HEK293 (cell line): ENCODE measurements at regions not wholly inside any gene's neighbourhood (a gene's known extent, or its start where the extent isn't known, plus 50 kb on each side); places are given as distances from the start of the nearest gene placed in this dataset.

Experiments used
- CTCF ChIA-PET: fragments of 350-600 bp; formaldehyde crosslinking; extraction: SDS; loops from one replicate; lab custom pipeline; 2021; ENCODE audit warnings: antibody characterized with exemption; lab: Yijun Ruan, JAX
- POLR2A ChIA-PET: fragments of 300-600 bp; formaldehyde crosslinking; extraction: SDS; loops from one replicate; lab custom pipeline; 2020; ENCODE audit warnings: antibody characterized with exemption, inconsistent platforms; lab: Yijun Ruan, JAX
- H3K27ac ChIP-seq: fragments of 200-500 bp; sonication (Bioruptor generic); 2 replicates; pipeline ENCODE4 v1.5.1; 2014; ENCODE audit warnings: low read depth, low read length, control low read depth, inconsistent platforms; ENCODE audit errors: extremely low read depth
- H3K36me3 ChIP-seq, 2 experiments: fragments of 200-500 bp in 1 of 2; sonication (Bioruptor generic) in 1 of 2; 1 replicate in 1 of 2; 2 replicates in 1 of 2; pipeline ENCODE4 v1.5.1; 2014 to 2017; ENCODE audit warnings: inconsistent platforms in 2 of 2, low read length in 2 of 2; ENCODE audit not compliant: control insufficient read depth in 2 of 2, insufficient read depth in 1 of 2
- H3K4me1 ChIP-seq: fragments of 200-500 bp; sonication (Bioruptor generic); 2 replicates; pipeline ENCODE4 v1.5.1; 2014; ENCODE audit warnings: mild to moderate bottlenecking, low read length, inconsistent platforms; ENCODE audit not compliant: control insufficient read depth, insufficient read depth
- H3K4me3 ChIP-seq: 2 replicates; pipeline ENCODE4 v1.5.1; 2011; ENCODE audit warnings: low read depth, mild to moderate bottlenecking, control low read depth, low read length, moderate library complexity
- H3K9me3 ChIP-seq: fragments of 200-500 bp; sonication (Bioruptor generic); 2 replicates; pipeline ENCODE4 v1.5.1; 2014; ENCODE audit warnings: low read depth, low read length, inconsistent platforms; ENCODE audit not compliant: control insufficient read depth, insufficient read depth
- KLF10 ChIP-seq: fragments of 450-650 bp; IDR thresholded peaks from 2 replicates; pipeline ENCODE4 v1.5.1; 2018; ENCODE audit warnings: missing biosample characterization, mild to moderate bottlenecking, missing genetic modification characterization
- SCRT2 ChIP-seq: fragments of 450-650 bp; formaldehyde crosslinking; IDR thresholded peaks from 2 replicates; pipeline ENCODE4 v1.5.1; 2016; ENCODE audit warnings: missing biosample characterization, missing genetic modification characterization
- SP2 ChIP-seq: fragments of 450-650 bp; formaldehyde crosslinking; IDR thresholded peaks from 2 replicates; pipeline ENCODE4 v1.5.1; 2016; ENCODE audit warnings: missing biosample characterization, missing genetic modification characterization
- YY2 ChIP-seq: fragments of 450-650 bp; formaldehyde crosslinking; IDR thresholded peaks from 2 replicates; pipeline ENCODE4 v1.5.1; 2016; ENCODE audit warnings: missing biosample characterization, missing genetic modification characterization
- ZFP3 ChIP-seq: fragments of 450-650 bp; formaldehyde crosslinking; IDR thresholded peaks from 2 replicates; pipeline ENCODE4 v1.5.1; 2016; ENCODE audit warnings: low read depth, missing biosample characterization, missing genetic modification characterization
- ZNF138 ChIP-seq: fragments of 450-650 bp; formaldehyde crosslinking; IDR thresholded peaks from 2 replicates; pipeline ENCODE4 v1.5.1; 2016; ENCODE audit warnings: missing biosample characterization, missing genetic modification characterization, borderline replicate concordance
- ZNF155 ChIP-seq: fragments of 450-650 bp; formaldehyde crosslinking; IDR thresholded peaks from 2 replicates; pipeline ENCODE4 v1.5.1; 2016; ENCODE audit warnings: missing biosample characterization, missing genetic modification characterization
- ZNF18 ChIP-seq: fragments of 450-650 bp; formaldehyde crosslinking; IDR thresholded peaks from 2 replicates; pipeline ENCODE4 v1.5.1; 2016; ENCODE audit warnings: missing biosample characterization, missing genetic modification characterization
- ZNF184 ChIP-seq: fragments of 450-650 bp; IDR thresholded peaks from 2 replicates; pipeline ENCODE4 v1.5.1; 2018; ENCODE audit warnings: missing biosample characterization, mild to moderate bottlenecking, missing genetic modification characterization
- ZNF24 ChIP-seq: fragments of 450-650 bp; formaldehyde crosslinking; IDR thresholded peaks from 2 replicates; pipeline ENCODE4 v1.5.1; 2016; ENCODE audit warnings: missing biosample characterization, missing genetic modification characterization
- ZNF341 ChIP-seq: fragments of 450-650 bp; formaldehyde crosslinking; IDR thresholded peaks from 2 replicates; pipeline ENCODE4; 2016; ENCODE audit warnings: low read depth, missing biosample characterization, missing genetic modification characterization
- ZNF473 ChIP-seq: fragments of 450-650 bp; formaldehyde crosslinking; IDR thresholded peaks from 2 replicates; pipeline ENCODE4 v1.5.1; 2017; ENCODE audit warnings: missing biosample characterization, missing genetic modification characterization
- ZNF510 ChIP-seq: fragments of 450-650 bp; formaldehyde crosslinking; IDR thresholded peaks from 2 replicates; pipeline ENCODE4 v1.5.1; 2018; ENCODE audit warnings: mild to moderate bottlenecking, missing genetic modification characterization, missing biosample characterization; ENCODE audit not compliant: insufficient replicate concordance
- ZNF600 ChIP-seq: fragments of 450-650 bp; formaldehyde crosslinking; IDR thresholded peaks from 2 replicates; pipeline ENCODE4 v1.5.1; 2016; ENCODE audit warnings: missing biosample characterization, missing genetic modification characterization
- ZNF654 ChIP-seq: fragments of 450-650 bp; formaldehyde crosslinking; IDR thresholded peaks from 2 replicates; pipeline ENCODE4 v1.5.1; 2016; ENCODE audit warnings: low read depth, missing biosample characterization, missing genetic modification characterization
- ZNF76 ChIP-seq: fragments of 450-650 bp; formaldehyde crosslinking; IDR thresholded peaks from 2 replicates; pipeline ENCODE4; 2016; ENCODE audit warnings: low read depth, missing biosample characterization, missing genetic modification characterization, borderline replicate concordance
- ZNF837 ChIP-seq: fragments of 450-650 bp; formaldehyde crosslinking; IDR thresholded peaks from 2 replicates; pipeline ENCODE4 v1.5.1; 2016; ENCODE audit warnings: missing biosample characterization, missing genetic modification characterization
- ZSCAN4 ChIP-seq: fragments of 450-650 bp; formaldehyde crosslinking; IDR thresholded peaks from 2 replicates; pipeline ENCODE4 v1.5.1; 2017; ENCODE audit warnings: missing biosample characterization, missing genetic modification characterization
- TF ChIP-seq, protein P1 (sequence below): fragments of 450-650 bp; IDR thresholded peaks from 2 replicates; pipeline ENCODE4 v1.5.1; 2018; ENCODE audit warnings: missing biosample characterization, mild to moderate bottlenecking, missing genetic modification characterization
- TF ChIP-seq, protein P2 (sequence below): fragments of 450-650 bp; formaldehyde crosslinking; IDR thresholded peaks from 2 replicates; pipeline ENCODE4 v1.5.1; 2017; ENCODE audit warnings: missing biosample characterization, missing genetic modification characterization

DNA sequence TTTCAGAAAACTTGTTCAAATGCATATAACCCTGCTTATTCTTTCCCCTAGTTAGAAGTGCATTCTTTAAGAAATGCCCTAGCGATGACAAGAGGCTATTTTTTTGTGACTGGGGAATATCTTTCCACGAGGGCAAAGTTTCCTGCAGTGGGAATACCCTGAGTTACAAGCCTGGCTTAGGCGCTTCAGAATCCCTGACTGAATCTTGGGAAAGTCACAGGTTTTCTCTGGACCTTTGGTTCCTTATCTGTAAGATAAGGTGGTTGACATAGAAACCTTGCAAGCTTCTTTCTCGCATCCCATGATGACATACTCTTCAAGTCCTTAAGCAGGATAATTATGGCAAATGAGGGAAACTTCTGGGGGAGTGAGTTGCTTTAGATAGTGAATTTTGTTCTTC is 80.5 kb upstream of the FZD8 start:
- POLR2A ChIA-PET, result interaction anchor here (0.6 kb wide), 1 partner anchor 9 kb away, joined by 3 read pairs; no protein-coding TSS in a partner anchor
- H3K27ac ChIP-seq, result no peak overlapping the region
- H3K4me1 ChIP-seq, result no peaks in the 10 kb centered on the region
- CTCF ChIA-PET, result interaction anchor here (1.0 kb wide), 1 partner anchor 121 kb away, joined by 3 read pairs; no protein-coding TSS in a partner anchor
- no peak for TF ChIP-seq ZNF76 (tag by site-specific recombination)
- TF ChIP-seq ZSCAN4 (tag by site-specific recombination), result no peak
- TF ChIP-seq ZNF138 (tag by site-specific recombination), result no peak
- no peak for TF ChIP-seq ZNF18 (tag by site-specific recombination)
- no peak for TF ChIP-seq ZNF155 (tag by site-specific recombination)
- TF ChIP-seq, protein P1, sequence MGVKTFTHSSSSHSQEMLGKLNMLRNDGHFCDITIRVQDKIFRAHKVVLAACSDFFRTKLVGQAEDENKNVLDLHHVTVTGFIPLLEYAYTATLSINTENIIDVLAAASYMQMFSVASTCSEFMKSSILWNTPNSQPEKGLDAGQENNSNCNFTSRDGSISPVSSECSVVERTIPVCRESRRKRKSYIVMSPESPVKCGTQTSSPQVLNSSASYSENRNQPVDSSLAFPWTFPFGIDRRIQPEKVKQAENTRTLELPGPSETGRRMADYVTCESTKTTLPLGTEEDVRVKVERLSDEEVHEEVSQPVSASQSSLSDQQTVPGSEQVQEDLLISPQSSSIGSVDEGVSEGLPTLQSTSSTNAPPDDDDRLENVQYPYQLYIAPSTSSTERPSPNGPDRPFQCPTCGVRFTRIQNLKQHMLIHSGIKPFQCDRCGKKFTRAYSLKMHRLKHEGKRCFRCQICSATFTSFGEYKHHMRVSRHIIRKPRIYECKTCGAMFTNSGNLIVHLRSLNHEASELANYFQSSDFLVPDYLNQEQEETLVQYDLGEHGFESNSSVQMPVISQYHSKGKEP (tag by site-specific recombination), result no peak
- TF ChIP-seq SP2, result no peak
- TF ChIP-seq ZFP3 (tag by site-specific recombination), result no peak
- TF ChIP-seq ZNF184, result no peak
- no peak for TF ChIP-seq ZNF473
- no peak overlapping the region for H3K4me3 ChIP-seq
- H3K9me3 ChIP-seq, result no peaks in the 10 kb centered on the region
- no peaks in the 10 kb centered on the region for H3K36me3 ChIP-seq

DNA sequence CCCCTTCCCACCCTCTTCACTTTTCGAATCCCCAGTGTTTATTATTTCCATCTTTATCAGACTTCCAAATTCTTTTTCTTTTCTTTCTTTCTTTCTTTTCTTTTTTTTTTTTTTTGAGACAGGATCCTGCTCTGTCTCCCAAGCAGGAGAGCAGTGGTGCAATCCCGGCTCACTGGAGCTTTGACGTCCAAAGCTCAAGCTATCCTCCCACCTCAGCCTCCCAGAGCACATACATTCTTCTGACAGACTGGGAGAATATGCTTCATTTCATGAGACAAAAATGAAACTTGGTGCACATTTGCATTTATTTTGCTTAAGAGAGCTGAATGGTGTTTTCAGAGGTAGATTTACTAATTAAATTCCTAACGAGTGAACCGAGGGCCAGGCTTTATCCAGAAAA is 80.1 kb upstream of the FZD8 start:
- CTCF ChIA-PET, result interaction anchor here (1.0 kb wide), 1 partner anchor 121 kb away, joined by 3 read pairs; no protein-coding TSS in a partner anchor

DNA sequence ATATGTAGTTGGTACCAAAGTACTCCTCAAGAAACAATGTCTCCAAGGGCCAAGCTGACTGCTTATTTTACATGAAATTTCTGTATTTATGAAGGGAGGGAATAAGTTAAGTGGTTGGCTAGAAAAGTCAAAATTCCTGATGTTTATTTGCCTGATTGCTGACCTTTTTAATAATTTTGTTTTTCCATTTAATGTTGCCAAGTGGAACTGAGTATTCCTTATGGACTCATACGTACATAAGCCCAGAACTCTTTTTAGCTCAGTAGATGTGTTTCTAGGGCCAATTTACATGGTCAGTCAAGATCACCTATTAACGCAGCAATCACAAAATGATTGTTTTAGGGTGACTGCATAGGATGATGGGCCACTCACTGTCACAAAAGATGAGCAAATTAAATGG is 78.3 kb upstream of the FZD8 start:
- Histone ChIP-seq H3K4me1 (no peaks in the 10 kb centered on the region), H3K27ac (no peak overlapping the region), H3K36me3 (no peaks in the 10 kb centered on the region), H3K9me3 (no peaks in the 10 kb centered on the region), H3K4me3 (no peak overlapping the region)
- ChIA-PET POLR2A (no interaction called here), CTCF (no interaction called here)
- no peak for TF ChIP-seq ZNF24 (tag by site-specific recombination)
- TF ChIP-seq ZNF600 (tag by site-specific recombination), result no peak
- TF ChIP-seq, protein P2, sequence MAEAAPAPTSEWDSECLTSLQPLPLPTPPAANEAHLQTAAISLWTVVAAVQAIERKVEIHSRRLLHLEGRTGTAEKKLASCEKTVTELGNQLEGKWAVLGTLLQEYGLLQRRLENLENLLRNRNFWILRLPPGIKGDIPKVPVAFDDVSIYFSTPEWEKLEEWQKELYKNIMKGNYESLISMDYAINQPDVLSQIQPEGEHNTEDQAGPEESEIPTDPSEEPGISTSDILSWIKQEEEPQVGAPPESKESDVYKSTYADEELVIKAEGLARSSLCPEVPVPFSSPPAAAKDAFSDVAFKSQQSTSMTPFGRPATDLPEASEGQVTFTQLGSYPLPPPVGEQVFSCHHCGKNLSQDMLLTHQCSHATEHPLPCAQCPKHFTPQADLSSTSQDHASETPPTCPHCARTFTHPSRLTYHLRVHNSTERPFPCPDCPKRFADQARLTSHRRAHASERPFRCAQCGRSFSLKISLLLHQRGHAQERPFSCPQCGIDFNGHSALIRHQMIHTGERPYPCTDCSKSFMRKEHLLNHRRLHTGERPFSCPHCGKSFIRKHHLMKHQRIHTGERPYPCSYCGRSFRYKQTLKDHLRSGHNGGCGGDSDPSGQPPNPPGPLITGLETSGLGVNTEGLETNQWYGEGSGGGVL, result no peak
- TF ChIP-seq ZNF837 (tag by site-specific recombination), result no peak
- TF ChIP-seq YY2, result no peak
- no peak for TF ChIP-seq ZNF654 (tag by site-specific recombination)
- no peak for TF ChIP-seq KLF10 (tag by site-specific recombination)
- TF ChIP-seq SCRT2 (tag by site-specific recombination), result no peak

More for the DNA sequence above, 80.1 kb upstream of the FZD8 start:
- no peak overlapping the region for H3K27ac ChIP-seq
- TF ChIP-seq ZNF510 (tag by site-specific recombination) (no peak), ZNF341 (tag by site-specific recombination) (no peak)
- no peaks in the 10 kb centered on the region for H3K36me3 ChIP-seq
- POLR2A ChIA-PET, result no interaction called here
- no peaks in the 10 kb centered on the region for H3K9me3 ChIP-seq
- no peak overlapping the region for H3K4me3 ChIP-seq
- H3K4me1 ChIP-seq, result no peaks in the 10 kb centered on the region
